ENCODE measurements at regions not wholly inside any gene's neighbourhood (a gene's known extent, or its start where the extent isn't known, plus 50 kb on each side); places are given as distances from the start of the nearest gene placed in this dataset.
A peak's percentile ranks its signal among the peaks of the same experiment; 100 is the strongest.

DNA sequence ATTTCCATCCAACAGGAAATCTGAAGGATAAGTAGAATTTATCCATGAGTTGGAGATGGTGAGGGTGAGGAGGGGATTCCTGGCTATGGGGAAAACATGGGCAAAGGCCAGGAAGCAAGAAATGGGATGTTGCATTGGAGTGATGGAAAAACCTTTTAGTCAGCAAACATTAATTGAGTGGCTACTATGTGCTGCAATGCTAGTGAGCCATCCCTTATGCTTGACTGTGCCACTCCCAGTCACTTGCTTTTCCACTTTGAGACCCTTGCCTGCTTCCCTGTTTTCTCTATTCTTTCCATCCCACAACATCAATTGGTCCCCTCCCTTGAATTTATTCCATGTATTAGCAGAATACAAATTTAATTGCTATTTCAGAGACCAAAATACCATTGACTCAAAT lies 252.7 kb upstream of the HABP2 start:
- Histone ChIP-seq H3K79me2 (ENCODE audit: insufficient read depth, low read length) (no peaks in the 10 kb centered on the region), H3K27me3 (ENCODE audit: insufficient read depth, low read length) (no peaks in the 10 kb centered on the region), H3K27ac (ENCODE audit: low read depth, low read length, poor library complexity, severe bottlenecking) (no peak overlapping the region)

DNA sequence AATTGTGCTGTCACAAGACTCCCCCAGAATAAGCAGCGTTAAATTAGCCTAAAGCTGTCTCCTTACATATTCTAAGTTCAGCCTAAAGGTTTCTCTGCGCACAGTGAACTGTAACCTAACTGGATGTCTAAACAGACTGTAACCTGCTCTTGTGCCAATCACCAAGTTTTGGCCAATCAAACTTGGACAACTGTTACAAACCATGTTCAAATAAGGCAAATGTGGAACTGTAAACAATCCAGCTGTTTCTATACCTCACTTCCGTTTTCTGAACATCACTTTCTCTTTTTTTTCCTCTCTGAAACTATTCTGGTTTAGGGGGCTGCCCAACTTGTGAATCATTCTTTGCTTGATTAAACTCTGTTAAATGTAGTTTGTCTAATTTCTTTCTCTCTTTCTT lies 252.2 kb upstream of the HABP2 start:
- Histone ChIP-seq H2AFZ (ENCODE audit: low read length) (no peak overlapping the region), H3K9ac (ENCODE audit: low read length) (no peak overlapping the region), H3K27ac (ENCODE audit: low read depth, low read length, poor library complexity, severe bottlenecking) (no peak overlapping the region)

More for the DNA sequence above, 252.7 kb upstream of the HABP2 start:
- Histone ChIP-seq H3K4me3 (ENCODE audit: low read depth, low read length, poor library complexity, severe bottlenecking) (no peak overlapping the region), H3F3A (ENCODE audit: insufficient read depth, low read length) (no peaks in the 10 kb centered on the region), H3K4me2 (ENCODE audit: low read length) (no peak overlapping the region; the same call in 1 of the 2 replicates), H3K9me3 (ENCODE audit: low read length) (no peaks in the 10 kb centered on the region), H3K4me1 (ENCODE audit: insufficient read depth, low read length, severe bottlenecking) (peaks cover 6% of the 10 kb centered on the region), H2AFZ (ENCODE audit: low read length) (no peak overlapping the region), H3K36me3 (ENCODE audit: insufficient read depth, low read length) (no peaks in the 10 kb centered on the region), H4K20me1 (ENCODE audit: insufficient read depth, low read length) (no peaks in the 10 kb centered on the region), H3K9me2 (ENCODE audit: low read depth, low read length) (no peaks in the 10 kb centered on the region), H3K9ac (ENCODE audit: low read length) (no peak overlapping the region)
- no peak for TF ChIP-seq EZH2 (IDR thresholded peaks at IDR 0.05; ENCODE audit: borderline replicate concordance, low read length)
- TF ChIP-seq, protein P1, sequence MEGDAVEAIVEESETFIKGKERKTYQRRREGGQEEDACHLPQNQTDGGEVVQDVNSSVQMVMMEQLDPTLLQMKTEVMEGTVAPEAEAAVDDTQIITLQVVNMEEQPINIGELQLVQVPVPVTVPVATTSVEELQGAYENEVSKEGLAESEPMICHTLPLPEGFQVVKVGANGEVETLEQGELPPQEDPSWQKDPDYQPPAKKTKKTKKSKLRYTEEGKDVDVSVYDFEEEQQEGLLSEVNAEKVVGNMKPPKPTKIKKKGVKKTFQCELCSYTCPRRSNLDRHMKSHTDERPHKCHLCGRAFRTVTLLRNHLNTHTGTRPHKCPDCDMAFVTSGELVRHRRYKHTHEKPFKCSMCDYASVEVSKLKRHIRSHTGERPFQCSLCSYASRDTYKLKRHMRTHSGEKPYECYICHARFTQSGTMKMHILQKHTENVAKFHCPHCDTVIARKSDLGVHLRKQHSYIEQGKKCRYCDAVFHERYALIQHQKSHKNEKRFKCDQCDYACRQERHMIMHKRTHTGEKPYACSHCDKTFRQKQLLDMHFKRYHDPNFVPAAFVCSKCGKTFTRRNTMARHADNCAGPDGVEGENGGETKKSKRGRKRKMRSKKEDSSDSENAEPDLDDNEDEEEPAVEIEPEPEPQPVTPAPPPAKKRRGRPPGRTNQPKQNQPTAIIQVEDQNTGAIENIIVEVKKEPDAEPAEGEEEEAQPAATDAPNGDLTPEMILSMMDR (IDR thresholded peaks at IDR 0.05; ENCODE audit: low read length) = no peak

DNA sequence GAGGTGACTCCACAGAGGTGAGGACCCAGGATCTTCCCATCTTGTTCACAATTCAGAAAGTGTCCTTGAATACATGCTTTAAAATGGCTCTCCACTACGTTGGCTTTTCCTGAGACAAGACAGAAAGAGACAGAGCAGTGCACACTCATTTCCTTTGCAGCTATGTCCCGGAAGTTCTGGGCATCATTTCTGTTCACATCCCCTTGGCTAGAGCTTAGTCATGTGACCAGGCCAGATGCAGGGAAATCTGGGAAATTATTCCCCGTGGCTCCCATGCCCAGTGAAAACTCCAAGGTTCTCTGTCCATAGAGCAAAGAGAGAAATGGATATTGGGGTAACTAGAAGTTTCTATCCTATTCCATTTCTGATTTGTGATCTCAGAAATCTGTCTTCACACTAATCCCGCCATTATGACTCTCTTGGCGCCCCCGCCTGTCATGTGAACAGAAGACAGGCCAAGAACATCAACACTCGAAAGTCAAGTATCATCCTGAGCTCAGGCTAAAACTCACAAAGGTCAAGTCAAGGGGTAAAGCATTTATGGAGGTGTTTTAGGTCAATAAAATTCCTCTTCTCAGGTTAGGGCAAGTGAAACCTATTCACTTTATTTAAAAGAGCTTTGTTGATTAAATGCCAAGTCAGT lies 251.4 kb upstream of the HABP2 start:
- Histone ChIP-seq H3K27ac (ENCODE audit: low read depth, low read length, poor library complexity, severe bottlenecking) (no peak overlapping the region), H3K4me2 (ENCODE audit: low read length) (no peak overlapping the region), H2AFZ (ENCODE audit: low read length) (no peak overlapping the region), H3K9me3 (ENCODE audit: low read length) (no peaks in the 10 kb centered on the region), H3K4me3 (ENCODE audit: low read depth, low read length, poor library complexity, severe bottlenecking) (no peak overlapping the region), H3K4me1 (ENCODE audit: insufficient read depth, low read length, severe bottlenecking) (peaks cover 6% of the 10 kb centered on the region), H3K79me2 (ENCODE audit: insufficient read depth, low read length) (no peaks in the 10 kb centered on the region), H3K9me2 (ENCODE audit: low read depth, low read length) (no peaks in the 10 kb centered on the region), H3K9ac (ENCODE audit: low read length) (no peak overlapping the region), H4K20me1 (ENCODE audit: insufficient read depth, low read length) (no peaks in the 10 kb centered on the region), H3K36me3 (ENCODE audit: insufficient read depth, low read length) (no peaks in the 10 kb centered on the region), H3F3A (ENCODE audit: insufficient read depth, low read length) (no peaks in the 10 kb centered on the region), H3K27me3 (ENCODE audit: insufficient read depth, low read length) (no peaks in the 10 kb centered on the region)
- TF ChIP-seq, protein P1 (IDR thresholded peaks at IDR 0.05; ENCODE audit: low read length) = peak; percentile 64
- no peak for TF ChIP-seq EZH2 (IDR thresholded peaks at IDR 0.05; ENCODE audit: borderline replicate concordance, low read length)

More for the DNA sequence above, 252.2 kb upstream of the HABP2 start:
- H3K36me3 ChIP-seq (ENCODE audit: insufficient read depth, low read length) = no peaks in the 10 kb centered on the region
- H3K4me3 ChIP-seq (ENCODE audit: low read depth, low read length, poor library complexity, severe bottlenecking) = no peak overlapping the region
- H3K4me1 ChIP-seq (ENCODE audit: insufficient read depth, low read length, severe bottlenecking) = peaks cover 6% of the 10 kb centered on the region
- no peaks in the 10 kb centered on the region for H3K27me3 ChIP-seq (ENCODE audit: insufficient read depth, low read length)
- H3K9me3 ChIP-seq (ENCODE audit: low read length) = no peaks in the 10 kb centered on the region
- no peaks in the 10 kb centered on the region for H4K20me1 ChIP-seq (ENCODE audit: insufficient read depth, low read length)
- no peak overlapping the region; the same call in 1 of the 2 replicates for H3K4me2 ChIP-seq (ENCODE audit: low read length)
- no peaks in the 10 kb centered on the region for H3F3A ChIP-seq (ENCODE audit: insufficient read depth, low read length)
- no peaks in the 10 kb centered on the region for H3K9me2 ChIP-seq (ENCODE audit: low read depth, low read length)
- no peaks in the 10 kb centered on the region for H3K79me2 ChIP-seq (ENCODE audit: insufficient read depth, low read length)
- TF ChIP-seq, protein P1 (IDR thresholded peaks at IDR 0.05; ENCODE audit: low read length) = no peak
- TF ChIP-seq EZH2 (IDR thresholded peaks at IDR 0.05; ENCODE audit: borderline replicate concordance, low read length) = no peak

Data from OCI-LY1 (cell line).